HG03469 (cell line): ENCODE measurements at regions not wholly inside any gene's neighbourhood (a gene's known extent, or its start where the extent isn't known, plus 50 kb on each side); places are given as distances from the start of the nearest gene placed in this dataset.

Experiments
- ATAC-seq: cut with Tn5 transposase; IDR thresholded peaks from one replicate; pipeline ENCODE4 v1.9.1; 2021; ENCODE audit warnings: mild to moderate bottlenecking, moderate library complexity, moderate number of reproducible peaks; ENCODE audit not compliant: unreplicated experiment

DNA sequence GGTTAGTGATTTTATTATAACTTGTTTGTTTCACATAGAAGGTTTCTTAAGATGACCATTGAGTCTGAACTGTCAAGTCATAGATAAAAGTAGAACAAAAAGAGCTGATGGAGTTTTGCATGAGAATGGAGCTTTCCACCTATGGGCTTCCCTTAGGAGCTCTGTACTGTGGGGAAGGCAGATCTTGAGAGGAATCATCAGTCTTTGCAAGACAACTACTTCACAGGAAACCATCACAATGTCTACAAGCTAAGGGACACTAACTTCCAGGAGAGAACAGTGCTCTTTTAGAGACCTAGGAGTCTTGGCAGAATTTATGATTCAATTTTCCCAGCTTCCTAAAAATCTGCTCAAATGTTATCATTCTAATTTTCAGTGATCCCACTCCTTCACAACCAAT, 78.2 kb downstream of the FBXO5 start:
- ATAC-seq: no peak

DNA sequence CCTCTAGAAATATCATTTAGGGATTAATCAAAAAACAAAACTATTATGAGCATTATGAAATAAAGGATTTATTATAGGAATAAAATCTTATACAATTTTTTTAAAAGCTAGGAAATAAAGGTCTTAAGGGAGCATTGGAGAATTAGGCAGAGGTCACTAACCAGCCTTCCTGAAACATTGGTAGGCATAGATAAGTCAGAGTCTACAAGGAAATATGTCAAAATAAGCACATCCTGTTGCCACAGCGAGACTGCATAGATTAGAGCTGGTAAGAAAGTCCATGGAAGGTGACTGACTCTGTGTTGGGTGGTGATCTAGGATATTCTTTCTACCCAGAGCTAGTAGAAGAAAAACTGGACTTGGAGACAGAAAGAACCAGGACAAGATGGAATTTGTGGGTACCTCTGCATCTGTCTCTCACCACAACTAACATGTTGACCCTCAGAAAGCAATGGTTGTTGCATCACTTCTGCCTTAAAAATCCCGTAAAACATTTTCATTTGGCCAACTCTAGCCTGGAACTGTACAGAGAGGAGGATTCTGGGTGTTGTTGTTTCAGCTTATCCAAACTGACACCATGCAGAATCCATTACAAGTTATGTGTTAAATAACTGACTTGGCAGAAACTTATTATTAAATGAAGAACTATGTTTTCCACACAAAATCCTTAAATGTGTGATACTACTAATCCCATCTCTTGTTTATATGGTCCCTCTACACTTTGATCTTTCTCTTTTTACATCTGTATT, 77.1 kb downstream of the FBXO5 start:
- no peak for ATAC-seq

DNA sequence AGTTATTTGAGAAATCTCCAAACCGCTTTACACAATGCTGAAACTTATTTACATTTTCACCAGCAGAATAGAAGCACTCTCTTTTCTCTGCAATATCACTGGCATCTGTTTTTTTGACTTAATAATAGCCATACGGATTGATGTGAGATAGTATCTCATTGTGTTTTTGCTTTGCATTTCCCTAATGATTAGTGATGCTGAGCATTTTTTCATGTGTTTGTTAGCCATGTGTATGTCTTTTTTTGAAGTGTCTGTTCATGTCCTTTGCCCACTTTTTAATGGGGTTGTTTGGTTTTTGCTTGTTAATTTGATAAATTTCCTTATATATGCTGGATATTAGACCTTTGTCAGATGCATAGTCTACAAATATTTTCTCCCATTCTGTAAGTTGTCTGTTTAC, 73.6 kb downstream of the FBXO5 start:
- no peak for ATAC-seq

GRCh38 chr6:152916035-152916434, 66.8 kb downstream of the FBXO5 start:
- ATAC-seq: no peak

- no peak for ATAC-seq
Measured at GRCh38 chr6:152918991-152919390, 63.9 kb downstream of the FBXO5 start.

DNA sequence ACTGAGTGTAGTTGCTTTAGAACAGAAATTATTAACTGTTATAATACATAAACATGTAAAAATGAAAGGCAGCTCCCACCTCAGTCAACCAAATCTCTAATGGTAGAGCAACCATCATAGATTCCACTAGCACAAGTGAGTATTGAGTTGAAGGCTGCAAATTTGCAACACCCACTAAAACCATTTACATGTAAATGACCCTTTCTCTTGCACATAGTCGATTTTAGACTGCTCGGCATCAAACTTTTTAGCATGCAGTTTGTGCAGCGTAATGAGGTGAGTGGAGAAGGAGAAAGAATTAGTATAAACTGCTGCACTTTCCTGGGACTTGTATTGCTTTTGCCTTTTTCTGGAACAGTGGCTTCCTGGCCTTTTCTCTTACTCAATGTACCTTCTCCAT, 62.8 kb downstream of the FBXO5 start:
- ATAC-seq: no peak
